Breast epithelium (tissue), 3 donors: ENCODE measurements at regions not wholly inside any gene's neighbourhood (a gene's known extent, or its start where the extent isn't known, plus 50 kb on each side); places are given as distances from the start of the nearest gene placed in this dataset.

ENCODE experiments used
- CTCF ChIP-seq, 3 donors: fragments of 450-650 bp; IDR thresholded peaks; one replicate each; pipeline ENCODE4 v1.5.1; 2016 to 2017; ENCODE audit warnings: antibody characterized with exemption in 3 of 3, mild to moderate bottlenecking in 3 of 3, moderate library complexity in 3 of 3
- POLR2AphosphoS5 ChIP-seq, 3 donors: sonication (generic); formaldehyde crosslinking; IDR thresholded peaks; one replicate each; pipeline ENCODE4 v1.6.1; 2017; ENCODE audit warnings: antibody characterized with exemption in 3 of 3

GRCh38 chr2:7593360-7593759 is 676.1 kb downstream of the RNF144A start:
- TF ChIP-seq CTCF (IDR thresholded peaks at IDR 0.05) (no peak), POLR2AphosphoS5 (IDR thresholded peaks at IDR 0.05) (no peak)
